Naive B cell (primary cell): ENCODE measurements at regions not wholly inside any gene's neighbourhood (a gene's known extent, or its start where the extent isn't known, plus 50 kb on each side); places are given as distances from the start of the nearest gene placed in this dataset.
"Not testable (repeated sequence)": the region's sequence is repeated elsewhere in the genome, so short reads cannot be mapped to it uniquely, and the experiment has no call there.

Experiments used
- ATAC-seq, 2 donors: fragments of 150-1000 bp; cut with Tn5 transposase; 2 replicates each; pipeline ENCODE4 v1.10.0; 2021; ENCODE audit warnings: low read depth in 2 of 2, mild to moderate bottlenecking in 2 of 2, moderate library complexity in 2 of 2
- DNase-seq: peaks from one replicate; pipeline ENCODE4 v3.0.0; 2022
- H3K27ac Mint-ChIP-seq, 6 donors: one replicate each; pipeline ENCODE4 v1.8.0; 2020 to 2022; ENCODE audit warnings: mild to moderate bottlenecking in 6 of 6, mixed read lengths in 6 of 6, moderate library complexity in 5 of 6, inconsistent platforms in 2 of 6
- H3K27me3 Mint-ChIP-seq, 3 donors: one replicate each; pipeline ENCODE4 v1.8.0; 2021 to 2022; ENCODE audit warnings: mixed read lengths in 3 of 3, mild to moderate bottlenecking in 1 of 3
- H3K36me3 Mint-ChIP-seq, 2 donors: one replicate each; pipeline ENCODE4 v1.8.0; 2020 to 2022; ENCODE audit warnings: mixed read lengths in 2 of 2, inconsistent platforms in 1 of 2, mild to moderate bottlenecking in 1 of 2
- H3K4me1 Mint-ChIP-seq, 3 donors: one replicate each; pipeline ENCODE4 v1.8.0; 2020 to 2022; ENCODE audit warnings: mixed read lengths in 3 of 3, inconsistent platforms in 1 of 3, mild to moderate bottlenecking in 1 of 3, moderate library complexity in 1 of 3
- H3K4me3 Mint-ChIP-seq, 8 donors: one replicate each; pipeline ENCODE4 v1.8.0; 2020 to 2022; ENCODE audit warnings: mild to moderate bottlenecking in 8 of 8, mixed read lengths in 8 of 8, moderate library complexity in 8 of 8, inconsistent platforms in 2 of 8
- H3K9me3 Mint-ChIP-seq, 7 donors: one replicate each; pipeline ENCODE4 v1.8.0; 2020 to 2022; ENCODE audit warnings: mixed read lengths in 7 of 7, mild to moderate bottlenecking in 5 of 7, inconsistent platforms in 2 of 7, moderate library complexity in 1 of 7

- Mint-ChIP-seq H3K27ac (no peak overlapping the region), H3K27me3 (peaks cover 0 to 16% (median 13%) of the 10 kb centered on the region in 3 donors), H3K4me1 (no peaks in the 10 kb centered on the region), H3K9me3 (peaks cover 0 to under 1% (median 0%) of the 10 kb centered on the region in 7 donors), H3K4me3 (no peak overlapping the region), H3K36me3 (no peaks in the 10 kb centered on the region)
- ATAC-seq, result no peak
- DNase-seq, result no peak
These were observed 99.9 kb upstream of the SLC24A4 start for GRCh38 chr14:92223025-92223424.

GRCh38 chr14:92224358-92224954 is 98.5 kb upstream of the SLC24A4 start:
- ATAC-seq (no peak), DNase-seq (no peak)
- H3K27me3 Mint-ChIP-seq, result peaks cover 0 to 16% (median 11%) of the 10 kb centered on the region in 3 donors
- no peaks in the 10 kb centered on the region for H3K36me3 Mint-ChIP-seq
- no peak overlapping the region for H3K4me3 Mint-ChIP-seq
- no peaks in the 10 kb centered on the region for H3K4me1 Mint-ChIP-seq
- peaks cover 0 to 4% (median 0%) of the 10 kb centered on the region in 7 donors for H3K9me3 Mint-ChIP-seq
- no peak overlapping the region for H3K27ac Mint-ChIP-seq

GRCh38 chr14:92225731-92226130 is 97.2 kb upstream of the SLC24A4 start:
- H3K27ac Mint-ChIP-seq, result no peak overlapping the region

GRCh38 chr14:92226166-92226565 is 96.8 kb upstream of the SLC24A4 start:
- Mint-ChIP-seq H3K27me3 (peaks cover 11 to 24% (median 13%) of the 10 kb centered on the region in 3 donors), H3K27ac (peak overlapping the region in 1 of 6 donors; percentile 3)
- H3K4me1 Mint-ChIP-seq, DNase-seq, H3K36me3 Mint-ChIP-seq, H3K9me3 Mint-ChIP-seq, ATAC-seq, H3K4me3 Mint-ChIP-seq: not testable (repeated sequence)

More at GRCh38 chr14:92225731-92226130, 97.2 kb upstream of the SLC24A4 start:
- H3K4me3 Mint-ChIP-seq, result no peak overlapping the region
- H3K4me1 Mint-ChIP-seq, result no peaks in the 10 kb centered on the region
- peaks cover 0 to 7% (median 0%) of the 10 kb centered on the region in 7 donors for H3K9me3 Mint-ChIP-seq
- ATAC-seq (no peak), DNase-seq (no peak)
- H3K27me3 Mint-ChIP-seq, result peaks cover 6 to 21% (median 16%) of the 10 kb centered on the region in 3 donors
- H3K36me3 Mint-ChIP-seq, result no peaks in the 10 kb centered on the region

- no peak overlapping the region for H3K27ac Mint-ChIP-seq
- DNase-seq (no peak), ATAC-seq (no peak)
- H3K36me3 Mint-ChIP-seq, result peaks cover 0 to 26% of the 10 kb centered on the region in 2 donors
- no peak overlapping the region for H3K4me3 Mint-ChIP-seq
- peaks cover 26 to 35% (median 28%) of the 10 kb centered on the region in 3 donors for H3K27me3 Mint-ChIP-seq
- no peaks in the 10 kb centered on the region for H3K4me1 Mint-ChIP-seq
- H3K9me3 Mint-ChIP-seq, result peaks cover 2 to 18% (median 11%) of the 10 kb centered on the region in 7 donors
These were observed 86.6 kb upstream of the SLC24A4 start for GRCh38 chr14:92236243-92236900.

GRCh38 chr14:92240658-92241057 is 82.3 kb upstream of the SLC24A4 start:
- H3K4me3 Mint-ChIP-seq, result no peak overlapping the region
- ATAC-seq (no peak), DNase-seq (no peak)
- peaks cover 5 to 29% (median 23%) of the 10 kb centered on the region in 7 donors for H3K9me3 Mint-ChIP-seq
- H3K27ac Mint-ChIP-seq, result no peak overlapping the region
- H3K36me3 Mint-ChIP-seq, result peaks cover 0 to 13% of the 10 kb centered on the region in 2 donors
- H3K4me1 Mint-ChIP-seq, result no peaks in the 10 kb centered on the region
- peaks cover 2 to 7% (median 3%) of the 10 kb centered on the region in 3 donors for H3K27me3 Mint-ChIP-seq

GRCh38 chr14:92241966-92242595 is 80.9 kb upstream of the SLC24A4 start:
- H3K9me3 Mint-ChIP-seq, result peaks cover 13 to 43% (median 34%) of the 10 kb centered on the region in 7 donors
- peaks cover 0 to 23% of the 10 kb centered on the region in 2 donors for H3K36me3 Mint-ChIP-seq
- DNase-seq (no peak), ATAC-seq (no peak)
- H3K27ac Mint-ChIP-seq, result no peak overlapping the region
- H3K4me1 Mint-ChIP-seq, result no peaks in the 10 kb centered on the region
- H3K27me3 Mint-ChIP-seq, result peaks cover 0 to 5% (median 0%) of the 10 kb centered on the region in 3 donors
- no peak overlapping the region for H3K4me3 Mint-ChIP-seq

GRCh38 chr14:92244805-92245204 is 78.2 kb upstream of the SLC24A4 start:
- Mint-ChIP-seq H3K4me1 (no peaks in the 10 kb centered on the region), H3K4me3 (no peak overlapping the region), H3K36me3 (peaks cover 0 to 23% of the 10 kb centered on the region in 2 donors), H3K9me3 (peaks cover 13 to 45% (median 34%) of the 10 kb centered on the region in 7 donors), H3K27me3 (peaks cover under 1 to 6% (median 4%) of the 10 kb centered on the region in 3 donors), H3K27ac (no peak overlapping the region)
- ATAC-seq (no peak), DNase-seq (no peak)

GRCh38 chr14:92247341-92247740 is 75.6 kb upstream of the SLC24A4 start:
- Mint-ChIP-seq H3K4me3 (no peak overlapping the region), H3K9me3 (peaks cover 13 to 44% (median 34%) of the 10 kb centered on the region in 7 donors), H3K27ac (no peak overlapping the region), H3K27me3 (peaks cover 22 to 31% (median 26%) of the 10 kb centered on the region in 3 donors), H3K4me1 (no peaks in the 10 kb centered on the region), H3K36me3 (peaks cover 0 to 23% of the 10 kb centered on the region in 2 donors)
- DNase-seq, result no peak
- ATAC-seq, result no peak

- no peak for ATAC-seq
- H3K27ac Mint-ChIP-seq, result no peak overlapping the region
- no peak for DNase-seq
- peaks cover 0 to 23% of the 10 kb centered on the region in 2 donors for H3K36me3 Mint-ChIP-seq
- peaks cover 13 to 44% (median 34%) of the 10 kb centered on the region in 7 donors for H3K9me3 Mint-ChIP-seq
- H3K4me1 Mint-ChIP-seq, result no peaks in the 10 kb centered on the region
- H3K27me3 Mint-ChIP-seq, result peaks cover 27 to 37% (median 32%) of the 10 kb centered on the region in 3 donors
- H3K4me3 Mint-ChIP-seq, result no peak overlapping the region
These were observed 75.0 kb upstream of the SLC24A4 start for GRCh38 chr14:92247947-92248346.

GRCh38 chr14:92248696-92249095 is 74.3 kb upstream of the SLC24A4 start:
- DNase-seq (no peak), ATAC-seq (no peak)
- Mint-ChIP-seq H3K27ac (peak overlapping the region in 1 of 6 donors; percentile 10), H3K9me3 (peaks cover 12 to 39% (median 31%) of the 10 kb centered on the region in 7 donors), H3K4me1 (no peaks in the 10 kb centered on the region), H3K4me3 (peak overlapping the region in 1 of 8 donors; percentile 1), H3K36me3 (peaks cover 0 to 23% of the 10 kb centered on the region in 2 donors), H3K27me3 (peaks cover 35 to 44% (median 39%) of the 10 kb centered on the region in 3 donors)

GRCh38 chr14:92250366-92250765 is 72.6 kb upstream of the SLC24A4 start:
- not testable (repeated sequence) for DNase-seq, H3K4me3 Mint-ChIP-seq, H3K27ac Mint-ChIP-seq, H3K4me1 Mint-ChIP-seq, ATAC-seq
- Mint-ChIP-seq H3K36me3 (peaks cover 0 to 14% of the 10 kb centered on the region in 2 donors), H3K9me3 (peaks cover 7 to 23% (median 15%) of the 10 kb centered on the region in 7 donors), H3K27me3 (peaks cover 47 to 59% (median 54%) of the 10 kb centered on the region in 3 donors)

- DNase-seq (no peak), ATAC-seq (no peak)
- no peaks in the 10 kb centered on the region for H3K36me3 Mint-ChIP-seq
- no peak overlapping the region for H3K4me3 Mint-ChIP-seq
- peak overlapping the region in 1 of 6 donors; percentile 29 for H3K27ac Mint-ChIP-seq
- peaks cover 3 to 9% (median 6%) of the 10 kb centered on the region in 3 donors for H3K4me1 Mint-ChIP-seq
- peaks cover 61 to 78% (median 74%) of the 10 kb centered on the region in 3 donors for H3K27me3 Mint-ChIP-seq
- peaks cover 0 to 5% (median 0%) of the 10 kb centered on the region in 7 donors for H3K9me3 Mint-ChIP-seq
These were observed 70.6 kb upstream of the SLC24A4 start for GRCh38 chr14:92252323-92252722.
